HepG2 (cell line): ENCODE measurements at regions not wholly inside any gene's neighbourhood (a gene's known extent, or its start where the extent isn't known, plus 50 kb on each side); places are given as distances from the start of the nearest gene placed in this dataset.

ENCODE experiments used
- ATAC-seq: fragments of 200-7000 bp; cut with Tn5 transposase; 3 replicates; pipeline ENCODE4 v1.9.1; 2020; ENCODE audit warnings: mild to moderate bottlenecking, moderate library complexity
- BruUV-seq: library from RNA; stranded (reverse); fragments of 400-500 nt; replicated peaks from 2 replicates; lab custom pipeline; 2021; lab: Mats Ljungman, UMichigan
- CTCF ChIA-PET: fragments of 300-600 bp; formaldehyde crosslinking; extraction: SDS; loops from one replicate; lab custom pipeline; 2021; ENCODE audit warnings: low total read pairs, inconsistent platforms, low intra/inter-chr PET ratio; lab: Yijun Ruan, JAX
- POLR2A ChIA-PET: fragments of 350-600 bp; sonication (Branson Sonifier 250); formaldehyde crosslinking; loops from one replicate; lab custom pipeline; 2020; ENCODE audit warnings: antibody characterized with exemption, inconsistent platforms; lab: Yijun Ruan, JAX
- DNase-seq: peaks from one replicate; pipeline ENCODE4 v3.0.0-alpha.2; 2015; ENCODE audit warnings: low spot score
- FAIRE-seq: peaks from 3 replicates; lab custom pipeline; 2011; peaks lifted over from hg19 to GRCh38; lab: Jason Lieb, UNC
- H2AFZ ChIP-seq: one replicate; pipeline ENCODE4 v1.6.1; 2011; ENCODE audit warnings: low read length, inconsistent platforms
- H3K27ac ChIP-seq: fragments of 300-600 bp; 3 replicates; pipeline ENCODE4 v1.8.0; 2011; ENCODE audit warnings: mixed run types, mild to moderate bottlenecking, mixed read lengths, low read length, inconsistent platforms; ENCODE audit not compliant: insufficient read depth; ENCODE audit errors: extremely low read length
- H3K27me3 ChIP-seq, 2 experiments: fragments of 200-600 bp in 1 of 2; 2 replicates in 1 of 2; 3 replicates in 1 of 2; pipeline versions ENCODE4 v1.6.0 to v1.8.0; 2011; ENCODE audit warnings: low read length in 2 of 2, mild to moderate bottlenecking in 2 of 2, moderate library complexity in 2 of 2, inconsistent platforms in 1 of 2; ENCODE audit not compliant: insufficient read depth in 2 of 2, control insufficient read depth in 1 of 2
- H3K36me3 ChIP-seq, 2 experiments: fragments of 200-600 bp in 1 of 2; replicated peaks in 1 of 2; 2 replicates in 1 of 2; 3 replicates in 1 of 2; pipeline versions ENCODE4 v1.5.1 to v1.8.0; 2011; ENCODE audit warnings: low read length in 2 of 2, inconsistent platforms in 1 of 2; ENCODE audit not compliant: insufficient read depth in 2 of 2, control insufficient read depth in 1 of 2
- H3K4me1 ChIP-seq: 2 replicates; pipeline ENCODE4 v1.5.1; 2012; ENCODE audit warnings: low read length, inconsistent platforms; ENCODE audit not compliant: insufficient read depth
- H3K4me2 ChIP-seq: 2 replicates; pipeline ENCODE4 v1.6.0; 2011; ENCODE audit warnings: low read depth, low read length, inconsistent platforms
- H3K4me3 ChIP-seq, 3 experiments: fragments of 200-600 bp in 1 of 3; sonication (generic), shearing (Covaris generic) in 1 of 3; replicated peaks in 1 of 3; 2 replicates each; pipeline ENCODE4 v1.5.1; 2011 to 2016; ENCODE audit warnings: low read length in 3 of 3, inconsistent platforms in 2 of 3, low read depth in 2 of 3, mild to moderate bottlenecking in 2 of 3, control low read depth in 1 of 3, mixed read lengths in 1 of 3; ENCODE audit not compliant: insufficient read depth in 1 of 3
- H3K79me2 ChIP-seq: one replicate; pipeline ENCODE4 v1.6.1; 2011; ENCODE audit warnings: low read length, inconsistent platforms; ENCODE audit not compliant: insufficient read depth
- H3K9ac ChIP-seq: 2 replicates; pipeline ENCODE4 v1.6.0; 2011; ENCODE audit warnings: mild to moderate bottlenecking, low read depth, low read length, inconsistent platforms; ENCODE audit not compliant: insufficient read depth
- H3K9me3 ChIP-seq: 2 replicates; pipeline ENCODE4 v1.5.1; 2012; ENCODE audit warnings: mild to moderate bottlenecking, low read length
- H4K20me1 ChIP-seq: 2 replicates; pipeline ENCODE4 v1.6.0; 2011; ENCODE audit warnings: inconsistent platforms, mild to moderate bottlenecking, low read length, moderate library complexity; ENCODE audit not compliant: insufficient read depth
- AGO1 ChIP-seq: fragments of 200-400 bp; formaldehyde crosslinking; IDR thresholded peaks from 2 replicates; pipeline ENCODE4 v1.6.1; 2017; ENCODE audit warnings: mild to moderate bottlenecking, low read depth, low read length, moderate library complexity; ENCODE audit not compliant: poor library complexity, severe bottlenecking
- DR1 ChIP-seq: sonication (generic); formaldehyde crosslinking; IDR thresholded peaks from 2 replicates; pipeline ENCODE4 v1.8.0; 2021; ENCODE audit warnings: mild to moderate bottlenecking, missing genetic modification reagents, inconsistent platforms
- ETV5 ChIP-seq: IDR thresholded peaks from 2 replicates; pipeline ENCODE4 v1.6.1; 2018; ENCODE audit warnings: missing biosample characterization, missing genetic modification reagents, inconsistent platforms, borderline replicate concordance
- GZF1 ChIP-seq: sonication (generic); formaldehyde crosslinking; IDR thresholded peaks from 2 replicates; pipeline ENCODE4 v1.5.1; 2020; ENCODE audit warnings: mild to moderate bottlenecking, missing genetic modification reagents
- MIER2 ChIP-seq: IDR thresholded peaks from 2 replicates; pipeline ENCODE4 v1.6.1; 2016; ENCODE audit warnings: missing biosample characterization, missing genetic modification reagents
- MIER3 ChIP-seq: IDR thresholded peaks from 2 replicates; pipeline ENCODE4 v1.6.1; 2016; ENCODE audit warnings: missing compliant biosample characterization, borderline replicate concordance
- NFE2L2 ChIP-seq: fragments of 150-350 bp; IDR thresholded peaks from 2 replicates; pipeline ENCODE4 v1.6.1; 2014; ENCODE audit warnings: low read length
- POLR2A ChIP-seq, 2 experiments: IDR thresholded peaks; 2 replicates each; pipeline ENCODE4 v1.6.1; 2011; ENCODE audit warnings: low read depth in 2 of 2, low read length in 2 of 2, mild to moderate bottlenecking in 1 of 2, moderate library complexity in 1 of 2; ENCODE audit not compliant: insufficient read depth in 1 of 2
- RNF2 ChIP-seq: fragments of 450-650 bp; conservative IDR thresholded peaks from 2 replicates; pipeline ENCODE4 v1.6.1; 2016; ENCODE audit warnings: low read depth
- RXRB ChIP-seq: IDR thresholded peaks from 2 replicates; pipeline ENCODE4 v1.6.1; 2016; ENCODE audit warnings: borderline replicate concordance, missing genetic modification reagents, missing compliant biosample characterization
- STAT5B ChIP-seq: sonication (generic); formaldehyde crosslinking; IDR thresholded peaks from 2 replicates; pipeline ENCODE4 v1.4.0; 2020; ENCODE audit warnings: missing genetic modification reagents
- TAF1 ChIP-seq: sonication (generic); formaldehyde crosslinking; IDR thresholded peaks from 2 replicates; pipeline ENCODE4 v1.4.0; 2020; ENCODE audit warnings: missing genetic modification reagents
- TCF7L2 ChIP-seq: IDR thresholded peaks from 2 replicates; pipeline ENCODE4 v1.6.1; 2011; ENCODE audit warnings: mild to moderate bottlenecking, low read depth, low read length, moderate library complexity
- ZFY ChIP-seq: sonication (generic); formaldehyde crosslinking; IDR thresholded peaks from 2 replicates; pipeline ENCODE4 v1.4.0; 2020; ENCODE audit warnings: missing genetic modification reagents
- ZNF160 ChIP-seq: sonication (generic); formaldehyde crosslinking; IDR thresholded peaks from 2 replicates; pipeline ENCODE4 v1.8.0; 2022; ENCODE audit warnings: mild to moderate bottlenecking, inconsistent platforms, missing genetic modification reagents
- ZNF263 ChIP-seq: sonication (generic); formaldehyde crosslinking; IDR thresholded peaks from 2 replicates; pipeline ENCODE4 v1.4.0; 2020; ENCODE audit warnings: missing genetic modification reagents
- ZNF614 ChIP-seq: IDR thresholded peaks from 2 replicates; pipeline ENCODE4 v1.6.1; 2018; ENCODE audit warnings: missing biosample characterization, missing genetic modification reagents, inconsistent platforms, borderline replicate concordance
- WGBS: methylation state at CpG from one replicate; pipeline ENCODE4 v1.1.6; 2017; ENCODE audit warnings: low lambda C conversion rate; 5-methylcytosine and 5-hydroxymethylcytosine counted together
- in situ Hi-C: cut with HindIII; loops from 2 replicates; pipeline ENCODE4 v1.10.0; 2017; ENCODE audit warnings: low pct_unique_long_range_greater_than_20kb; ENCODE audit not compliant: extremely low pct_ligation_motif_present
- intact Hi-C: fragments of 100-400 bp; cut with micrococcal nuclease; formaldehyde crosslinking; loops from one replicate; pipeline ENCODE4 v1.10.0; 2022; ENCODE audit not compliant: unreplicated experiment
- TF ChIP-seq, protein P1 (sequence below): IDR thresholded peaks from 2 replicates; pipeline ENCODE4 v1.6.1; 2016
- TF ChIP-seq, protein P2 (sequence below): IDR thresholded peaks from 2 replicates; pipeline ENCODE4 v1.6.1; 2012; ENCODE audit warnings: inconsistent platforms
- TF ChIP-seq, protein P3 (sequence below): sonication (generic); formaldehyde crosslinking; IDR thresholded peaks from 2 replicates; pipeline ENCODE4 v1.4.0; 2020; ENCODE audit warnings: mild to moderate bottlenecking, missing genetic modification reagents

DNA sequence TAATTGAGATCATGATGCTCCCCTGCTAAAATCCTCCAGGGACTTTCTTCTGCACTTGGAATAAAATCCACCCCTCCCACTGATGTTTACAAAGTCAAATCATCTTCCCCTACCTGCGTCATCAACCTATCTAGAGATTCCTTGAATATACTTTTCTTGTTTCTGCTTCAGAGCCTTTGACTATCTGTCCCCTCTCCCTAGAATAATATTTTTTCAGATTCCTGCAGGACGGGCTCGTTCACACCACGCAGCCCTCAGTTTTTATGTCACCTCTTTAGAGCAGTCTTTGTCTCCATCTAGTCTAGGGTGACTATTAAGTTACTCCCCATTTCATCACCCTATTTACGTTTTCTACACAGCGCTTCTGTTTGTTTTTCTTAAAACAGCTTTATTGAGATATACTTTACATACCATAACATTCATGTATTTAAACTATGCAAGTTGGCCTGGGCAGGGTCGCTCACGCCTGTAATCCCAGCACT, 94.8 kb upstream of the SESN3 start:
- Histone ChIP-seq H3K27me3 (no peaks in the 10 kb centered on the region), H4K20me1 (no peaks in the 10 kb centered on the region), H3K9ac (no peak overlapping the region), H3K4me1 (no peaks in the 10 kb centered on the region), H3K36me3 (no peaks in the 10 kb centered on the region)
- DNase-seq: no peak
- in situ Hi-C loops: no loop called here
- TF ChIP-seq ZNF263 (CRISPR knock-in tag) (no peak), RXRB (CRISPR knock-in tag) (no peak), ZFY (CRISPR knock-in tag) (no peak), MIER3 (CRISPR knock-in tag) (no peak), MIER2 (CRISPR knock-in tag) (no peak), ZNF160 (CRISPR knock-in tag) (no peak), TCF7L2 (no peak), NFE2L2 (no peak), STAT5B (no peak)
- TF ChIP-seq, protein P1, sequence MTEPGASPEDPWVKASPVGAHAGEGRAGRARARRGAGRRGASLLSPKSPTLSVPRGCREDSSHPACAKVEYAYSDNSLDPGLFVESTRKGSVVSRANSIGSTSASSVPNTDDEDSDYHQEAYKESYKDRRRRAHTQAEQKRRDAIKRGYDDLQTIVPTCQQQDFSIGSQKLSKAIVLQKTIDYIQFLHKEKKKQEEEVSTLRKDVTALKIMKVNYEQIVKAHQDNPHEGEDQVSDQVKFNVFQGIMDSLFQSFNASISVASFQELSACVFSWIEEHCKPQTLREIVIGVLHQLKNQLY: no peak
- TF ChIP-seq, all 625 proteins: peak for 0
- no TSS peak for BruUV-seq
- FAIRE-seq (no peak), ATAC-seq (no peak)
- intact Hi-C loops: no loop called here
- Histone ChIP-seq H3K4me3 (no peak overlapping the region), H3K4me2 (no peak overlapping the region), H3K79me2 (no peaks in the 10 kb centered on the region), H3K9me3 (no peaks in the 10 kb centered on the region), H2AFZ (no peak overlapping the region), H3K27ac (no peak overlapping the region)
- ChIA-PET POLR2A (no interaction called here), CTCF (no interaction called here)
- WGBS: 12% methylated on average over 8 of the region's 8 CpGs

DNA sequence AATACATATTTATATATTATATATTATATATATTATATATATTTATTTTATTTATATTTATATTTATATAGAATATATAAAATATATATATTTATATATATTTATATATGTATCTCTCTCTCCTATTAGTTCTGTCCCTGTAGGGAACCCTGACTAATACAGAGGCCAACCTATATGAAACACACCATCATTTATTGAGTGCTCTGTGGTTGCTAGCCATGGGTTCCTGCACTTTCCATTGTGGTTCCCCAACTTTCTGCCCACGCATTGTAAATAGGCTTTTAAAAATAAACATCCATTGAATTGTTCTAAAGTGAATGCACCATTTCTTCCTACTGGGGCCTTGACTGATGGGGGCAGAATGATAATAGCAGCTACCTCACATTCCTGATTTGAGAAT, 93.8 kb upstream of the SESN3 start:
- in situ Hi-C loops: no loop called here
- Histone ChIP-seq H3K4me2 (no peak overlapping the region), H3K36me3 (no peaks in the 10 kb centered on the region), H3K9ac (no peak overlapping the region), H3K79me2 (no peaks in the 10 kb centered on the region), H3K27ac (no peak overlapping the region), H3K4me3 (no peak overlapping the region), H3K27me3 (no peaks in the 10 kb centered on the region), H3K9me3 (no peaks in the 10 kb centered on the region), H2AFZ (no peak overlapping the region), H4K20me1 (no peaks in the 10 kb centered on the region), H3K4me1 (no peaks in the 10 kb centered on the region)
- FAIRE-seq (no peak), DNase-seq (no peak), ATAC-seq (no peak)
- POLR2A ChIA-PET: no interaction called here
- CTCF ChIA-PET: no interaction called here
- no TSS peak for BruUV-seq
- WGBS: 41% methylated on average over 1 of the region's 1 CpG
- intact Hi-C loops: no loop called here
- TF ChIP-seq AGO1 (no peak), ZNF614 (no peak), RNF2 (no peak), DR1 (CRISPR knock-in tag) (no peak), POLR2A (IDR thresholded peaks at IDR 0.05; ENCODE audit: insufficient read depth in 1 of 2, low read depth in 2 of 2, low read length in 2 of 2) (no peak), ETV5 (CRISPR knock-in tag) (no peak), GZF1 (CRISPR knock-in tag) (no peak), TAF1 (no peak)
- TF ChIP-seq, protein P2, sequence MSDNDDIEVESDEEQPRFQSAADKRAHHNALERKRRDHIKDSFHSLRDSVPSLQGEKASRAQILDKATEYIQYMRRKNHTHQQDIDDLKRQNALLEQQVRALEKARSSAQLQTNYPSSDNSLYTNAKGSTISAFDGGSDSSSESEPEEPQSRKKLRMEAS: no peak
- TF ChIP-seq, protein P3, sequence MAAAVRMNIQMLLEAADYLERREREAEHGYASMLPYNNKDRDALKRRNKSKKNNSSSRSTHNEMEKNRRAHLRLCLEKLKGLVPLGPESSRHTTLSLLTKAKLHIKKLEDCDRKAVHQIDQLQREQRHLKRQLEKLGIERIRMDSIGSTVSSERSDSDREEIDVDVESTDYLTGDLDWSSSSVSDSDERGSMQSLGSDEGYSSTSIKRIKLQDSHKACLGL (CRISPR knock-in tag): no peak
